ENCODE measurements at regions not wholly inside any gene's neighbourhood (a gene's known extent, or its start where the extent isn't known, plus 50 kb on each side); places are given as distances from the start of the nearest gene placed in this dataset.
"Not testable (repeated sequence)": the region's sequence is repeated elsewhere in the genome, so short reads cannot be mapped to it uniquely, and the experiment has no call there.

DNA sequence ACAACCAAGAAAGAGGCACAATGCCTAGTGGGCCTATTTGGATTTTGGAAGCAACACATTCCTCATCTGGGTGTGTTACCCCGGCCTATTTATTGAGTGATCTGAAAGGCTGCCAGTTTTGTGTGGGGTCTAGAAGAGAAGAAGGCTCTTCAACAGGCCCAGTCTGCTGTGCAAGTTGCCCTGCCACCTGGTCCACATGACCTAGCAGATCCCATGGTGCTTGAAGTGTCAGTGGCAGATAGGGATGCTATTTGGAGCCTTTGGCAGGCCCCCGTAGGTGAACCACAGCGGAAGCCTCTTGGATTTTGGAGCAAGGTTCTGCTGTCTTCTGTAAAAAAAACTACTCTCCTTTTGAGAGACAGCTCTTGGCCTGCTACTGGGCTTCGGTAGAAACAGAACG lies 820.1 kb downstream of the TMTC2 start:
- no peak for DNase-seq

DNA sequence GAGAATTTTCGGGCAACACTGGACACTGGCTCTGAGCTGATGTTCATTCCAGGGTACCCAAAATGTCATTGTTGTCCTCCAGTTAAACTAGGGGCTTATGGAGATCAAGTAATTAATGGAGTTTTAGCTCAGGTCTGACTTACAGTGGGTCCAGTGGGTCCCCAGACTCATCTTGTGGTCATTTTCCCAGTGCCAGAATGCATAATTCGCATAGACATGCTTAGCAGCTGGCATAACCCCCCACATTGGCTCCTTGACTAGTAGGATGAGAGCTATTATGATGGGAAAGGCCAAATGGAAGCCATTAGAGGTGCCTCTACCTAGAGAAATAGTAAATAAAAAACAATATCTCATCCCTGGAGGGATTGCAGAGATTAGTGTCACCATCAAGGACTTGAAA lies 818.9 kb downstream of the TMTC2 start:
- DNase-seq, result no peak

DNA sequence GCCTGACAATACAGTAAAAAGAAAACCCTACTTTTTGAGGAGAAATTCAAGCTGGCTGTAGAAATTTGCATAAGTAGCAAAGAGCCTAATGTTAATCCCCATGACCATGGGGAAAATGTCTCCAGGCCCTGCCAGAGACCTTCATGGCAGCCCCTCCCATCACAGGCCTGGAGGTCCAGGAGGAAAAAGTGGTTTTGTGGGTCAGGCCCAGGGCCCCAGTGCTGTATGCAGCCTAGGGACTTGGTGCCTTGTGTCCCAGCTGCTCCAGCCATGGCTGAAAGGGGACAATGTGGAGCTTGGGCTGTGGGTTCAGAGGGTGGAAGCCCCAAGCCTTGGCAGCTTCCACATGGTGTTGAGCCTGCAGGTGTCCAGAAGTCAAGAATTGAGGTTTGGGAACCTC lies 813.2 kb downstream of the TMTC2 start:
- not testable (repeated sequence) for DNase-seq

DNA sequence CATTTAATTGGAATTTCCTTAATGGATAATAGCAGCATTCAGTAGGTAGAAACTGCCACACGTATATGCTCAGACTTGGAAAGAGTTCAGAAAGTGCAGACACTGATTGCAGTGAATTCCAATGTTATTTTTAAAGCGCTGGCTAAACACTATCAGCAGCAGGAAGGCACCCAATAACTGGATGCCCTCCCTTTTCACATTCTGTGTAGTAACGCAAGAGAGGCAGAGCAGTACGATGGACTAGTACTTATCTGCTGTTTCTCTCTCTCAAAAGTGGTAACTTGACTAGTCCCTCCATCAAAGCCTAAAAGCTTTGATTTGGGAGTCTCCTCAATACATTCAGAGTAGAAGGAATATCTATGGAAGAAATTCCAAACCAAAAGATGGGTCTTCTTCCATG lies 791.0 kb downstream of the TMTC2 start:
- no peak for DNase-seq

DNA sequence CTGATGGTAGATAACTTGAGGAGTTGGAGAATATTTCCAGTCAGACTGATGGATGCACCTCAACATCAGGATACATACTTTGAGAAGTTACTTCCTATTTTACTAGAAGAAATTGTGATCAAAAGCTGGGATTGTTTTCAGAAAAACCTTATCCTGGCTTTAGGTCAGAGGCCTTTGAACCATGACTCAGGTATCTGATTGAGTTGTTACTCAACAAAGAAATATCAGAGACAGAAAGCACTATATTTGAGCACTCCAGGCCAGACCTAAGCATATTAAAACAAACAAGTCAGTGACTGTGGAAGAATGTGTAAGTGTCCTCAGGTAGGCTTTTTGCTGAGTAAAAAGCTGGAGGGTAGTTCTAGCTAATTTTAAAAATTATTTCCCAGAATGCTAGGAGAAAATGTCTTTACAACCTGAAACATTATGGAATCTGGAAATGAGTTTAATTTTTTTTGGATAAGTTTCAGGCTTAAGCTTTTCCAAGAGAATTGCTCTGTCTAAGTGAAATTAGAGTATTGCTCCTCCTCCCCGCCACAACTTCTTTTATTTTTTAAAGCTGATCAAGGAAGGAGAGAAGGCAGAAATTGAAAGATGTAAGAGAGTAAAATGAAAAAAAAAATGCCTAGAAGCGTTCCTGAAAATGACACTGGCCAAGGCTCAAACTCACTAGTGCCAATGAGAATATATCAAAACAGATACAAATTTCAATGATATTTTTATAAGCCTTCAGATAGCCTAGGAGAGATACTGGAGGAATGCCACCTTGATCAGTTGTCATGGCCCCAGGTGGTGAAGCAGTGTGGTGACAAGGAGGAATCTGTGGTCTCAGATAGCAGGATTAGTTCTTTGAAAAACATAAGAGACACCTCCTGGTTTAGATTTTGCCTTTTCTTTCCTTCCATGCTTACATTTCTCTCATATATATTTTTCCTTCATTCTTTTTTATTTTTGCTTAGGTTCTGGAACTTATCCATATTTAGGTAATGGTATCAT lies 790.3 kb downstream of the TMTC2 start:
- DNase-seq, result no peak

DNA sequence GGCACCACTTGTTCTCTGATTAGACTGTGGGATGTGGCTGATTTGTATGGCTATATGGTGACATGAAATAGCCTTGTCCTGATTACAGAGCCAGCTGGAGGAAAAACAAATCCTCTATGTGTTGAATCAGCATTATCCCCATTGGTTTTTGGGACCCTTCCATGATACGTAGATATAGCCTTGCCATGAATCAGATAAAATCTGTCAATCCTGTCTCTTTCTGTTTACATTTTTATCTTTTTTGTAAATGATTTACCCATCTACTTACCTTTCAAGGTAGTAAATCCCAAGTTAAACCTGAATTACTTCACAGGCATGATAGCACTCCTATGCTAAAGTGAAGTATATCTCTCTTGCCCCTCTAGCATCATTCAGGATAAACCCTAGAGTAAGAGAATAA lies 789.3 kb downstream of the TMTC2 start:
- DNase-seq, result no peak

DNA sequence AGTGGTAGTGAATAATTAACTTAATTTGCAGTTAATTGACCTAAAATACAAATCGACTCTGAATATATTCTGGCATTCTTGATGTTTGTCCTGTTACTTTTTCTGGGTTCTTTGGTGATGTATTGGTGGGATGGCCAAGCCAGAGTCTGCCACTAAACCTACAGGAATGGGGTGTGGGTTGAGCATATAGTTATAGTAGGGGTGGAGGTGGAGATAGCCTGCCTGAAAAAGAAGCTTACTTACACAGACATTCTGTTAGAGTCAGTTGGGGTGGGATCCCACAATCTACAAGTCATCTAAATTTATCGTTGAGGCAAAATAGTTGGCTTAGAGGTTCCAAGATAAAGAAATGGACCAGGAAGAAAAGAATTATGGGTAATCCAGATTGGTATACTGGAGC lies 787.7 kb downstream of the TMTC2 start:
- DNase-seq, result no peak

DNA sequence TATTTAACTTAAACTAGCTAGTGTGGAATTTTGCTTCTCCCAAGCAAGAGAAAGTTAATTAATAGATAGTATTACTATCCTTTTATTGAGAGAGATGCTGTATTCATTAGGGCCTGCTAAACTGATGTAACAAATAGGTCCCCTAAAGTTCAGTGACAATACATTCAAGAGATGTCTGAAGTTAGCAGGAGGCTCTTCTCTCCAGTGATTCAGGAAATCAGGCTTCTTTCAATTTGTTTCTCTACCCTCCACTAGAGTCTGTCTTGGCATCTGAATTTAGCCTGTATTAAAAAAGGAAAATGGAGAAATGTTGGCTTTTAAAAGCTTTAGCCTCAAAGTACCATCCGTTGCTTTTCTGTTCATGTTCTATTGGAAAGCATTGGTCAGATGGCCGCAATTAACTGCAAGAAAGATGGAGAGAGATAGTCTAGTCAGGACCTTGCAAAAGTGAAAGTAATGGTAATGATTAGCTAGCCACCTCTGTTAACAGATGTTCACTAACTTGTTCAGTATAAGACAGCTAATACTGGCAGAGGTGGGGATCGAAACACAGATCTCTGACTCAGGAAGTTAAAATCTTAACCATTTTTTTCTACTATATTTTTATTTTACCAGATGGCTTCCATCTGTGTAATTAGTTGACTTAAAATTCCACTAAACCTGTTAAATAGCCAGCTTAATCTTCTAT lies 786.8 kb downstream of the TMTC2 start:
- no peak for DNase-seq

DNA sequence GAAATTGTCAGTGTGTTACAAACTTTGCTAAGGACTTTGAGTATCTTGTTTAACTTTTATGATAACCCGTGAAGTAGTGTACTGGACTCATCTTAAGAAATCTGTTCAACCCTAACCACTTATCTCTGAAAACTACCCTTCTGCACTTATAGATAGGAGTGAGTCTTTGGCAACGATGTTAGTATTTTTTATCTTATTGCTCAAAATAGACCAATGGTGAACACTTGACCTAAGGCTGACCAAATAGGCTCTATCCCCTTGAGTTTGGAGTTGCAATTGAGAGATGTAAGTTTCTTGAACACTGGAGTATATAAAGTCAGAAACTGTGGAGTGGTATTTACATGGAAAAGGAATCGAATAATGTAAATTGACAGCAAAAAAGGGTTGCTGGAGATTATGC lies 786.1 kb downstream of the TMTC2 start:
- no peak for DNase-seq

DNA sequence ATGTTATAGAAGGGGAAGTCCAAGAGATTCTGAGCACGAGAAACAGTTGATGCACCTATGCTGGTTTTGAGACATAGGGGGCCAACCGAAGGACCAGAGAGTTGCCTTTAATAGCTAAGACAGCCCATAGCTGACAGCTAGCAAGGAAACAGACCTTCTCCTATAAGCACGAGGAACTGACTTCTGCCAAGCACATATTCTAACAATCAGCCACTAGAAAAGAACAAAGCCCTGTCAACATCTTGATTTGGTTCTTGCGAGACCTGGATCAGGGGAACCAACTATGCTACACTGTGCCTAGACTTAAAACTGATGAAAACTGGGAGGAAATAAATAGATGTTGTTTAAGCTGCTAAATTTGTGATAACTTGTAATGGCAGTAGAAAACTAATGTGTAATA lies 785.6 kb downstream of the TMTC2 start:
- DNase-seq, result no peak

DNA sequence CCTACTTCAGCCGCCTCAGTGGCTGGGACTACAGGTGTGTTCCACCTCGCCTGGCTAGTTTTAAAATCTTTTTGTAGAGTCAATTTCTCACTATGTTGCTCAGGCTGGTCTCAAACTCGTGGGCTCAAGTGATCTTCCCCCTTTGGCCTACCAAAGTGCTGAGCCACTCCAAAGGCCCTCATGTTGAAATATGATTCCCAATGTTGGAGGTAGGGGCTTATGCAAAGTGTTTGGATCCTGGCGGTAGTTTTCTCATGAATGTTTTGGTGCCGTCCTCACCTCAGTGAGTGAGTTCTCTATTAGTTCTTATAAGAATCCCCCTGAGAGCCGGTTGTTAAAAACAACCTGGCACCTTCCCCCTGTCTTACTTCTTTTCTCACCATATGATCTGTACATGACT lies 784.6 kb downstream of the TMTC2 start:
- DNase-seq, result no peak

DNA sequence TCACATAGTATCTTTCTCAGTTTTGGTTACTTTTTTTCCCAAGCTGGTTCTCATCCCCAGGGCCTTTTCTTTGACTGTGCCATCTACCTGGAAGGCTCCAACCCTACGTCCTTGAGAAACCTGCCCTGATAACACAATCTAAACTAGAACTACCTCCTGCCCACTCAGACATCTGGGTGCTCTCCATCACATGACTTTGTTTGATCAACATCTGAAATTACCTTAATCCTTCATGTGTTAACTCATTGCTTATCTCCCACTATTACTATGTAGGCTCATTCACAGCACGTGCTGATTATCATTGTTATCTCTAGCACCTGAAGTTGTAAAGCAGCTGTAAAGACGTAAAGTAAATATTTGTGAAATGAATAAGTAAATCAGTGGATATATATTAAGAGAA lies 784.0 kb downstream of the TMTC2 start:
- DNase-seq, result no peak

DNA sequence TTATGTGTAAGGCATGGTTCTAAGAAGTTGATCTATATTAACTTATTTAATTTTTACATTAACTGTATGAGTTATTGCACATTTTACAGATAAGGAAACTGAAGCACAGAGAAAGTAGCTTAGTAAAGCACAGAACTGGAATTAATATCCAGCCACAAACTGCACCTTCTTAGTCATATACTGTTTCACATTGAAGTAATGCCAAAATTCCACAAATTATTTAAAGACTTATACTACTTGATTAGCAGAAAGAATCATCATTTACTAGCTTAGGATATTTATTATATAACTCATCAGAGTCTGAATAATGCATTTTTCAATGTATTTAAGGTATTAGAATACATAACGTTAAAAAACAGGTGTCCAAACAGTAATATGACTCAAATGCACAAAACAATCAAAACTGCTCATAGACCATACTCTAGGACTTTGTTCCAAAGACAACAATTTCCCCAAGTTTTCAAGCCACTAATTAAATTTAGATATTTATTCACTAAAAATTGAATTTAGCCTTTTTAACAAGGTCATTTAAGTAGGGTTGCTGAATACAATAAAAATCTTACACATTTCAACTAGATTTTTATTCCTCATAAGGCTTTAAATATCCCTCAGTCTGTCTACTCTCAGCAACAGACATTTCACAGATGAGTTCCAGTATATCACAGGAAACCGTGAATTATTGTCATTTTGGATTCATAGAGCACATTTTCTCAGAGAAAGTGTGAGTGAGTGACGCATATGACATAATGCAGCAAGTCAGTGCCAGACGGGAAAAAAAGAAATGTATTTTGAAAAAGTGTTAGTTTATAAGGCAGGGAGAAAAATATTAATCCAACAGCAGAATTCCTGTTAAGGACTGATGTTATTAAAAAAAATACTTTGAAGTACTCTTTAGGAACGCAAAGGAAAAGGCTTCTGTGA lies 782.5 kb downstream of the TMTC2 start:
- DNase-seq, result no peak

DNA sequence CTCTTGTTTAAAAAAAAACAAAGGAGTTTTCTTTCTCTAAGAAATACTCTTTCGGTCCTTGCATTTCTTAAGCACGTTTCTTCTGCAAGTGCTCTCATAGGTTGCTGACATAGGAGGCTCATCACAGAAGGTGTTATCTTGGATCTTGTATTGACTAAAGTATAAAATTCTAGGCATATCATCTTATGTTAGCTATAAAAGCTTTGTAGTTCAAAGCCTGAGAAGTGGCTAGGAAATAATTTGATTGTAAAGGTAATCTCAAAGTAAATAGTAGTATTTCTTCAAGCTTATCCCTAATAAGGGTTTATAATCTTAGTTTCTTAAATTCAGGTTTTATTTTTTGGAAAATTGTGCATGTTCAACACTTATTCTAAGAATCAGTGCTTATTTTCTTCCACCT lies 778.9 kb downstream of the TMTC2 start:
- DNase-seq, result no peak

DNA sequence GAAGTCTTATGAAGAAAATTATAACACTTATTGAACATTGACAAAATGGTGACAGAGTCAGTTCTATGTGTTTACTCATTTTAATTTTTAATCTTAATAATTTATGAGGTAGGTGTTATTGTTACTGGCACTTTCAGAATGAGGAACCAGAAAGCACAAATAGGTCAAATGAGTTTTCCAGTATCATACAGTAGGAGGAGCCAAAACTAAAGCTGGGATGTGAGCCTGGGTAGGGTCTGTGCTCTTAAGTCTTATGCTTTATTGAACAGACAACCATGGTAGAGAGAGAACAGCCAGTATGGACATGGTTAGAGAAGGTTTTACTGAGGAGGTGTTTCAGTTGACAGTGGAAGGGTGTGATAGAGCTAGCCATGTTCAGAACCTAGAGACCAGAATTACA lies 775.7 kb downstream of the TMTC2 start:
- DNase-seq, result no peak

DNA sequence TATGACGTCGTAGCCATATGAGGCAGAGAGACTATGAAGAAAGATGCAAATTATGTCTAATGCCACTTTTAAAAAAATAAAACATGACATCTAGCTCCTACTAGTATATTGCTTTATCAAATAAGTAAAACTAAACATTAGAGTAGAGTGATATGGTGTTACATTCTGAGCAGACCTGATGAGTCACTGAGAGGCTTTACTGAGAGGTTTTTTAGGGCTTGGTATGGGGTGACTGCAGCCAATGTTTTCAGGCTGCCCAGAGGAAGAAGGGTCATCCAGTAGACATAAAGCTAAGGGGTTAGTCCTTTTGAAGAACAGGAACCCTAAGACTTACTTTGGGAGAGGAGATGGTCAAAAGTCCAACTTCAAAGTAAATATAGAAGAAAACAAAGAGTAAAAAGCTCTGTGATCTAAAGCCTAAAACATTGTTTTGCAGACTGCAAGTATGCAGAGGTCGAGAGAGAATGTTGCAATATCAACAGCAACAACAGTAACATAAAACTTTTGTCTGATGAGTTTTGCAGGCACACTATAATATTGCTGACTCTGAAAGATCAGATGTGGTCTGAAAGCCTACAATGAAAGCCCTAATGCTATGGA lies 774.7 kb downstream of the TMTC2 start:
- DNase-seq, result no peak

DNA sequence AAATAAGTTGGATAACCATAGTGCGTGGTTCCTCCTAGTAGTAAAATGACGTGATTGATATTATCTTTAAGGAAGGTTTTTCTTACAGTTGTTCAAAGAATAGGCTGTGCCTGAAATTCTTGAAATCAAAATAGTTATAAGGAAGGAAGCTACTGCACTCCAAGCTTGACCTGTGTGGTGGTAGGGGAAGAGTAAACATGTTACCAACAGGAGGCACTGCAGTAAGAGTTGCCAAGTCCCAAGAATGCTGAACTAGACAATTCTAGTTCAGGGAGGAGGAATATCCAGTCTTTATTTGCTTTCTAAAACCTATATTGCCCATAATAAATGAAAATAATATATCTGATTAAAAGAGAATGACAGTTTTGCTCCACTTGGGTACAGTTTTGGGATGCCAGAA lies 764.5 kb downstream of the TMTC2 start:
- DNase-seq, result no peak

DNA sequence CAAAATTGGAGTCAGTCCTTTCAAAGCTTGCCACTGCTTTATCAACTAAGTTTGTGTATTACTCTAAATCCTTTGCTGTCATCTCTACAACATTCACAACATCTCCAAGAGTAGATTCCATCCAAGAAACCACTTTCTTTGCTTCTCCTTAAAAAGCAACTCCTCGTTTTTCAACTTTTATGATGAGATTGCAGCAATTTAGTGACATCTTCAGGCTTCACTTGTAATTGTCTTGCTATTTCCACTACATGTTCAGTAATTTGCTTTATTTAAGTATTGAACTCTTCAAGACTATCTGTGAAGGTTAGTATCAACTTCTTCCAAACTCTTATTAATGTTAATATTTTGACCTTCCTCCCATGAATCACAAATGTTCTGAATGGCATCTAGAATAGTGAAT lies 747.9 kb downstream of the TMTC2 start:
- DNase-seq, result no peak

DNA sequence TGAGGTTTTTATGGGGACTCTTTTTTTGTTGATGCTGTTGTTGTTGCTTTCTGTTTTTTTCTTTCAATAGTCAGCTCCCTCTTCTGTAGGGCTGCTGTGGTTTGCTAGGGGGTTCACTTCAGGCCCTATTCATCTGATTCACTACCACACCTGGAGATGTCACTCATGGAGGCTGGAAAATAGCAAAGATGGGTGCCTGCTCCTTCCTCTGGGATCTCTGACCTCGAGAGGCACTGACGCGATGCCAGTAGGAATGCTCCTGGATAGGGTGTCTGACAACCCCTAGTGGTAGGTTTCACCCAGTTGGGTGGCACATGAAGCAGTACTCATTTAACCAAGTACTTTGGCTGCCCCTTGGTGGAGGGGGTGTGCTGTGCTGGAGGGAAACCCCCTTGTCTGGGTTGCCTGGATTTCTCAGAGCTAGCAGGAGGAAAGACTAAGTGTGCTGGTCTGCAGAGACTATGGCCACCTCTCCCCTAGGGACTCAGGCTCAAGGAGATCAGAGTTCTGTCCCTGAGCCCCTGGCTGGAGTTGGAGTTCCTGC lies 745.5 kb downstream of the TMTC2 start:
- DNase-seq, result no peak

DNA sequence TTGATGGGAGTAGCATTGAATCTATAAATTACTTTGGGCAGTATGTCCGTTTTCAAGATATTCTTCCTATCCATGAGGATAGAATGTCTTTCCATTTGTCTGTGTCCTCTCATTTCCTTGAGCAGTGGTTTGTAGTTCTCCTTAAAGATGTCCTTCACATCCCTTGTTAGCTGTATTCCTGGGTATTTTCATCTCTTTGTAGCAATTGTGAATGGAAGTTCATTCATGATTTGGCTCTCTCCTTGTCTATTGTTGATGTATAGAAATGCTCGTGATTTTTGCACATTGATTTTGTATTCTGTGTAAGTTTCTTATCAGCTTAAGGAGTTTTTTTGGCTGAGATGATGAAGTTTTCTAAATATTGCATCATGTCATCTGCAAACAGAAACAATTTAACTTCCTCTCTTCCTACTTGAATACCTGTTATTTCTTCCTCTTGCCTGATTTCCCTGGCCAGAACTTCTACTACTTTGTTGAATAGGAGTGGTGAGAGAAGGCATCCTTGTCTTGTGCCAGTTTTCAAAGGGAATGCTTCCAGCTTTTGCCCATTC lies 741.0 kb downstream of the TMTC2 start:
- not testable (repeated sequence) for DNase-seq

DNA sequence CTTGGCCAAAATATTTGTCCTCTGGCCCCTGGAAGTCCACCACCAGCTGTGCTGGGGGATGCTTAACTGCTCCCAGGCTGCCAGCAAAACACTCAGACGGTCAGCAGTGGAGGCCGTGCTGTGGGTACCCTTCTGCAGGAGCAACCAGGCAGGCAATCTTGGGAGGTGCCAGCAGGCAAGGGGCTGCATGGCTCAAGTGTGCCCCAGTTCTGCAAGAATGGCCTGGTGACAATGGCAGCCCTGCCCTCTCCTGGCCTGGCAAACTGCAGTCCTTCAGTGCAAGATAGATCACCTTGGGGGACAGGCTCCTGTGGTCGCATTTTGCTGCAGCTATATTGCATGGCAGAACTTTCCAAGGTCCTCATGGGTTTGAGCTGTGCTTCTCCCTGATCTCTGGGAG lies 728.3 kb downstream of the TMTC2 start:
- no peak for DNase-seq

DNA sequence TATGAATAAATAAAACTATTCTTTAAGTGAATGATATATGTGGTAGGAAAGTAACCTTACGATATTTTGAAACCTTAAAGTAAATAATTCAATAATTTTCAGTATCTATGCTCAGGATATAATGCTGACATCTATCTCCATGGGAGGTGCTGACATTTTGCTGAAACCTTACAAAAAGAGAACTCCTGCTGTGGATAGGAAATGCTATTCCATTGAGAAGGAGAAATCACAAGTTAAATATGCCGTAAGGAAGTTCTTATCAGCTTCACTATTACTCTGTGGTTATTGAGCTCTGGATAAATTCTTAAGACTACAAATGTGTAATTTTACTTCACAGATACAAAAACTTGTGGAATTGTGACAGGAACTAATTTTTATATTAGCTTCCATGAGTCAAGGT lies 722.1 kb downstream of the TMTC2 start:
- no peak for DNase-seq

Data from NCI-H1694 treated with DMSO at 0.1 percent for 48 hours (cell line).